ENCODE measurements at regions not wholly inside any gene's neighbourhood (a gene's known extent, or its start where the extent isn't known, plus 50 kb on each side); places are given as distances from the start of the nearest gene placed in this dataset.

DNA sequence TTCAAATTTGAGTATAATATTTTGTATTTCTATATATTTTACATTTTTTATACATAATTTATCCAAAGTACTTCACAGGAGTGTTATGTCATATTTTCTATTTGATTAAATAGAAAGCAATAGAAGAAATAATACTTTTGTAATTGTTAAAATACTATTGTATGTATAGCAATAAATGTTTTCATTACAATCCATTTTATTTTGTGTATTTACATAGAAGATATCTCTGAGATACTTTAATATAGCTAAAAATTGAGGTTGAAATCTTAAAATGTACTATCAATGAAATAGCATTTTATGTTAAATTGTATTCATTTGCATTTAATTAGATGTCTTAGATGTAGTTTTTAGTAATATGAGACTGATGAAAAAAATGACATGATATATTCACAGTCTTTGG lies 1109.6 kb upstream of the MIR17HG start:
- Histone ChIP-seq H3K27me3 (no peaks in the 10 kb centered on the region), H3K4me1 (no peaks in the 10 kb centered on the region), H3K36me3 (no peaks in the 10 kb centered on the region), H3K9me3 (no peaks in the 10 kb centered on the region), H3K4me3 (no peak overlapping the region), H3K27ac (no peak overlapping the region)
- DNase-seq = no peak
- intact Hi-C loops (cut with DNase I) = no loop called here
- TF ChIP-seq, protein P1, sequence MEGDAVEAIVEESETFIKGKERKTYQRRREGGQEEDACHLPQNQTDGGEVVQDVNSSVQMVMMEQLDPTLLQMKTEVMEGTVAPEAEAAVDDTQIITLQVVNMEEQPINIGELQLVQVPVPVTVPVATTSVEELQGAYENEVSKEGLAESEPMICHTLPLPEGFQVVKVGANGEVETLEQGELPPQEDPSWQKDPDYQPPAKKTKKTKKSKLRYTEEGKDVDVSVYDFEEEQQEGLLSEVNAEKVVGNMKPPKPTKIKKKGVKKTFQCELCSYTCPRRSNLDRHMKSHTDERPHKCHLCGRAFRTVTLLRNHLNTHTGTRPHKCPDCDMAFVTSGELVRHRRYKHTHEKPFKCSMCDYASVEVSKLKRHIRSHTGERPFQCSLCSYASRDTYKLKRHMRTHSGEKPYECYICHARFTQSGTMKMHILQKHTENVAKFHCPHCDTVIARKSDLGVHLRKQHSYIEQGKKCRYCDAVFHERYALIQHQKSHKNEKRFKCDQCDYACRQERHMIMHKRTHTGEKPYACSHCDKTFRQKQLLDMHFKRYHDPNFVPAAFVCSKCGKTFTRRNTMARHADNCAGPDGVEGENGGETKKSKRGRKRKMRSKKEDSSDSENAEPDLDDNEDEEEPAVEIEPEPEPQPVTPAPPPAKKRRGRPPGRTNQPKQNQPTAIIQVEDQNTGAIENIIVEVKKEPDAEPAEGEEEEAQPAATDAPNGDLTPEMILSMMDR (IDR thresholded peaks at IDR 0.05) = no peak
- TF ChIP-seq POLR2A (IDR thresholded peaks at IDR 0.05) = no peak

DNA sequence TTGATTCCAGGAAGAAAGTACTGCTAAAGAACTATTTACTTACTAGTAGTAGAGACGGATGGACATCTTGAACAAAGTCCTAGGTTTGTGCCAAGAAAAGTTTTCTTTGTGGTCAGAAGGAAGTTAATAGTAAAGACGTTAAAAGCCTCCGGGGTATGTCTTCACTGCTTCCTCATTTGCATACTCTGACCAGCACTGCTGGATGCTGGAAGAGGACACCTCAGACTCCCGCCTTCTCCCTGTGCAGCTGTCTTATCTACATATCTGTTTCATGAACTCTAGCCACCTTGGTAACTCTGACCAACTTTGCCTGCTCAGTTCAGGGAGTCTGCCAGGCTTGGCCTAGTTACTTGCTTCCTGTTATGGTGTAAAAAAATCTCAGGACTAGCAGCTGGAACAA lies 1109.1 kb upstream of the MIR17HG start:
- TF ChIP-seq, protein P1 (IDR thresholded peaks at IDR 0.05) = no peak
- TF ChIP-seq POLR2A (IDR thresholded peaks at IDR 0.05) = no peak
- no peak for DNase-seq
- Histone ChIP-seq H3K27ac (no peak overlapping the region), H3K4me3 (no peak overlapping the region), H3K36me3 (no peaks in the 10 kb centered on the region), H3K9me3 (no peaks in the 10 kb centered on the region), H3K27me3 (no peaks in the 10 kb centered on the region), H3K4me1 (no peaks in the 10 kb centered on the region)
- intact Hi-C loops (cut with DNase I) = no loop called here
- 40 to 51% methylated on average over 4 of the region's 4 CpGs for WGBS, 2 donors

DNA sequence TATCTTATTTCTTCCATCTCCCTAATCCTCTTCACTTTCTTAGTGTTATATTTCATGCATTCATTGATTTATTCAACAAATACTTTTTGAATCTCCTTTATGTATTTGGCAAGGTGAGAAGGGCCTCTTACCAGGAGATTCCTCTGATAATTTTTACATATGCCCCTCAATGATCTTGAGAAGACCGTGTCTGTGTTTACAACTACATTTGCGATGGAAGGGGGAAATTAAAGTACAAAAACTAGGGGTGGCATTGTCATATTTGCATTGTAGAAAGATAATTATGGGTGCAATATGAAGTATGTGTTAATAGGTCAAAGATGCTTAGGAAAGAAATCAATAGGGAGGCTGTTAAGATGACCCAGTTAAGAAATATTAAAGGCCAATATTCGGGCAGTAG lies 1108.4 kb upstream of the MIR17HG start:
- Histone ChIP-seq H3K4me3 (no peak overlapping the region), H3K4me1 (no peaks in the 10 kb centered on the region), H3K27me3 (no peaks in the 10 kb centered on the region), H3K36me3 (no peaks in the 10 kb centered on the region), H3K9me3 (no peaks in the 10 kb centered on the region), H3K27ac (no peak overlapping the region)
- WGBS, 2 donors = 77 to 86% methylated on average over 3 of the region's 3 CpGs
- TF ChIP-seq POLR2A (IDR thresholded peaks at IDR 0.05) = no peak
- TF ChIP-seq, protein P1 (IDR thresholded peaks at IDR 0.05) = no peak
- DNase-seq = no peak
- intact Hi-C loops (cut with DNase I) = no loop called here

DNA sequence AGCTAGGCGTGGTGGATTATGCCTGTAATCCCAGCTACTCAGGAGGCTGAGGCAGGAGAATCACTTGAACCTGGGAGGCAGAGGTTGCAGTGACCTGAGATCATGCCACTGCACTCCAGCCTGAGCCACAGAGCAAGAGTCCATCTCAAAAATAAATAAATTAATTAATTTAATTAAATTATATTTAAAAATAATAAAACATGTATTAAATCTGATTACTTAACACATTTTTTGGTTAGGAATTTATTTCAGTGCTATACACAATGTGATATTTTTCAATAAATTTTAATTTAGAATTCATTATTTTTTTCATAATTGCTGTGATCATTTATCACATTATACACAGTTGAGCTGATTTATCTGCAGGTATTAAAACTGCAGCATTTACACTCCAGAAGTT lies 1101.5 kb upstream of the MIR17HG start:
- WGBS, 2 donors = 82 to 90% methylated on average over 1 of the region's 1 CpG
- H3K27ac ChIP-seq = no peak overlapping the region
- TF ChIP-seq POLR2A (IDR thresholded peaks at IDR 0.05) = no peak
- TF ChIP-seq, protein P1 (IDR thresholded peaks at IDR 0.05) = no peak
- H3K4me3 ChIP-seq = no peak overlapping the region
- intact Hi-C loops (cut with DNase I) = no loop called here
- no peak for DNase-seq
- H3K27me3 ChIP-seq = no peaks in the 10 kb centered on the region
- H3K9me3 ChIP-seq = no peaks in the 10 kb centered on the region
- no peaks in the 10 kb centered on the region for H3K36me3 ChIP-seq
- no peaks in the 10 kb centered on the region for H3K4me1 ChIP-seq

DNA sequence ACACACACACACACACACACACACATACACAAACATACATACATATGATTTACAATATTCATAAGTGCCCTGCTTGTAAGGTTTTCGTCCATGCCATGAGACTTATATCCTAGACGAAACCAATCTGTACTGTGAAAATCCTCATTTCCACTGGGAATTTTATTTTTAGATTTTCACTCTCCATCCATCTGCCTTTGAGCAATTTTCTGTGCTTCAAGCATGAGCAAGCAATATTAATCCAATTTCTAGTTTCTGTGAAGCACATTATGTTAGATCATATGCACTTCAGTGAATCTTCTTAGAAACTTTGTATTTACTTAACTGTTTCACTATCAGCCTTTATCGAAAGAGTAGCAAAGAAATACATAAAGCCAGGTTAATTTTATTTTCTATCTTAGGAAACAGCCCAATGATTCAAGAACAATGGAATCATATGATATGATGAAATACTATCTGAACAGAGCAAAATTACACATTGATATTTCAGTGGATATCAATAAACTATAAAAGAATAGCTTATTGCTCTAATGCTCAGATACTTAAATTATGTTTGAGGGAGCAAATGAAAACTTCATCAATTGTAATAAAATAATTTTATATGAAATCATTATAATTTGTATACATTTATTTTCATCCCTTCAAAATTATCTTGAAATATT lies 1100.7 kb upstream of the MIR17HG start:
- no peak for DNase-seq
- Histone ChIP-seq H3K36me3 (no peaks in the 10 kb centered on the region), H3K4me3 (no peak overlapping the region), H3K9me3 (no peaks in the 10 kb centered on the region), H3K27ac (no peak overlapping the region), H3K27me3 (no peaks in the 10 kb centered on the region), H3K4me1 (no peaks in the 10 kb centered on the region)
- TF ChIP-seq, protein P1 (IDR thresholded peaks at IDR 0.05) = no peak
- TF ChIP-seq POLR2A (IDR thresholded peaks at IDR 0.05) = no peak
- intact Hi-C loops (cut with DNase I) = no loop called here
- 79 to 87% methylated on average over 3 of the region's 3 CpGs for WGBS, 2 donors

Measured in esophagus squamous epithelium (tissue), 5 donors.